Peyer's patch (tissue), 4 donors: ENCODE measurements at regions not wholly inside any gene's neighbourhood (a gene's known extent, or its start where the extent isn't known, plus 50 kb on each side); places are given as distances from the start of the nearest gene placed in this dataset.

Experiments used
- CTCF ChIP-seq, 6 experiments: fragments of 450-650 bp in 4 of 6; fragments of 200-600 bp in 2 of 6; sonication (generic) in 1 of 6; IDR thresholded peaks; one replicate each; pipeline ENCODE4 v1.5.1; 2017 to 2019; ENCODE audit warnings: antibody characterized with exemption in 6 of 6, mild to moderate bottlenecking in 3 of 6, moderate library complexity in 1 of 6
- POLR2A ChIP-seq, 2 donors: fragments of 450-650 bp; IDR thresholded peaks; one replicate each; pipeline ENCODE4 v1.5.1; 2017; ENCODE audit warnings: antibody characterized with exemption in 2 of 2, mild to moderate bottlenecking in 2 of 2, moderate library complexity in 2 of 2

- no peak for TF ChIP-seq CTCF (IDR thresholded peaks at IDR 0.05)
- no peak for TF ChIP-seq POLR2A (IDR thresholded peaks at IDR 0.05)
Observed at GRCh38 chr14:54267172-54267571, 129.6 kb upstream of the CDKN3 start.
